A549 (cell line): ENCODE measurements at regions not wholly inside any gene's neighbourhood (a gene's known extent, or its start where the extent isn't known, plus 50 kb on each side); places are given as distances from the start of the nearest gene placed in this dataset.
A peak's percentile ranks its signal among the peaks of the same experiment; 100 is the strongest.

Source experiments
- ATAC-seq, 2 experiments: fragments of 200-7000 bp in 1 of 2; fragments of >200 bp in 1 of 2; cut with Nextera tagmentation in 1 of 2; cut with Tn5 transposase in 1 of 2; 3 replicates each; pipeline versions ENCODE4 v1.8.0 to v1.9.1; 2018 to 2020; ENCODE audit warnings: mild to moderate bottlenecking in 1 of 2, moderate library complexity in 1 of 2
- CTCF ChIA-PET: fragments of 300-600 bp; sonication (Branson Sonifier 250); formaldehyde crosslinking; extraction: SDS; loops from one replicate; lab custom pipeline; 2021; ENCODE audit warnings: antibody characterized with exemption, inconsistent platforms; lab: Yijun Ruan, JAX
- POLR2A ChIA-PET: fragments of 350-600 bp; formaldehyde crosslinking; extraction: SDS; loops from one replicate; lab custom pipeline; 2021; ENCODE audit warnings: antibody characterized with exemption, inconsistent platforms; lab: Yijun Ruan, JAX
- DNase-seq, 2 experiments: peaks; one replicate each; pipeline versions ENCODE4 v3.0.0 to v3.0.0-alpha.2; 2011 to 2016; ENCODE audit warnings: low read depth in 1 of 2, low spot score in 1 of 2
- FAIRE-seq: peaks from 2 replicates; lab custom pipeline; 2011; peaks lifted over from hg19 to GRCh38; lab: Jason Lieb, UNC
- H3K27ac ChIP-seq, 2 experiments: fragments of >200 bp; sonication (Bioruptor Twin); formaldehyde crosslinking; 3 replicates each; pipeline ENCODE4 v1.5.1; 2016 to 2017
- H3K4me1 ChIP-seq: fragments of >200 bp; sonication (Bioruptor Twin); formaldehyde crosslinking; 3 replicates; pipeline ENCODE4 v1.6.1; 2016
- H3K4me2 ChIP-seq: fragments of >200 bp; sonication (Bioruptor Twin); formaldehyde crosslinking; 3 replicates; pipeline ENCODE4 v1.6.1; 2016
- H3K4me3 ChIP-seq: fragments of >200 bp; sonication (Bioruptor Twin); formaldehyde crosslinking; 3 replicates; pipeline ENCODE4 v1.5.1; 2016
- H3K9me3 ChIP-seq: fragments of >200 bp; sonication (Bioruptor Twin); formaldehyde crosslinking; 3 replicates; pipeline ENCODE4 v1.6.1; 2016
- CBX2 ChIP-seq: fragments of 200-600 bp; sonication (generic); IDR thresholded peaks from 2 replicates; pipeline ENCODE4 v1.6.1; 2016; ENCODE audit warnings: low read depth, mild to moderate bottlenecking, borderline replicate concordance
- CEBPB ChIP-seq, 2 experiments: fragments of >200 bp in 1 of 2; sonication (Bioruptor Twin) in 1 of 2; formaldehyde crosslinking in 1 of 2; IDR thresholded peaks; 2 replicates each; pipeline ENCODE4 v1.6.1; 2012 to 2016
- CHD2 ChIP-seq: fragments of 150-350 bp; IDR thresholded peaks from 2 replicates; pipeline ENCODE4 v1.6.1; 2014; ENCODE audit warnings: low read length; ENCODE audit not compliant: partially characterized antibody
- CHD4 ChIP-seq: fragments of 200-600 bp; sonication (generic); IDR thresholded peaks from 2 replicates; pipeline ENCODE4 v1.6.1; 2016; ENCODE audit warnings: antibody characterized with exemption, mild to moderate bottlenecking, borderline replicate concordance
- ESRRA ChIP-seq: fragments of 150-350 bp; IDR thresholded peaks from 2 replicates; pipeline ENCODE4 v1.6.1; 2014; ENCODE audit warnings: mild to moderate bottlenecking, low read length, borderline replicate concordance
- FOXS1 ChIP-seq: fragments of 250-450 bp; sonication (Bioruptor Pico); IDR thresholded peaks from 2 replicates; pipeline ENCODE4 v1.5.0; 2020; ENCODE audit warnings: mild to moderate bottlenecking, moderate library complexity
- HDAC2 ChIP-seq: fragments of 200-600 bp; sonication (generic); IDR thresholded peaks from 2 replicates; pipeline ENCODE4 v1.6.1; 2016
- HEYL ChIP-seq: fragments of 250-450 bp; sonication (Bioruptor Pico); IDR thresholded peaks from 2 replicates; pipeline ENCODE4 v1.8.0; 2021; ENCODE audit warnings: mild to moderate bottlenecking, moderate library complexity
- HOXA7 ChIP-seq: fragments of 250-450 bp; sonication (Bioruptor Pico); IDR thresholded peaks from 2 replicates; pipeline ENCODE4 v1.5.0; 2020; ENCODE audit warnings: mild to moderate bottlenecking, moderate library complexity
- JUN ChIP-seq, 2 experiments: fragments of >200 bp; sonication (Bioruptor Twin); formaldehyde crosslinking; IDR thresholded peaks; 2 replicates in 1 of 2; 3 replicates in 1 of 2; pipeline ENCODE4 v1.6.1; 2016 to 2017
- JUNB ChIP-seq: fragments of >200 bp; sonication (Bioruptor Twin); formaldehyde crosslinking; IDR thresholded peaks from 2 replicates; pipeline ENCODE4 v1.6.1; 2016
- MAFK ChIP-seq: fragments of 450-650 bp; IDR thresholded peaks from 2 replicates; pipeline ENCODE4 v1.6.1; 2014; ENCODE audit not compliant: partially characterized antibody
- MAZ ChIP-seq: fragments of 150-350 bp; IDR thresholded peaks from 2 replicates; pipeline ENCODE4 v1.6.1; 2014; ENCODE audit warnings: antibody characterized with exemption, low read depth, low read length, borderline replicate concordance
- NR3C1 ChIP-seq: fragments of >200 bp; sonication (Bioruptor Twin); formaldehyde crosslinking; IDR thresholded peaks from 3 replicates; pipeline ENCODE4 v1.6.1; 2017
- POLR2A ChIP-seq: IDR thresholded peaks from 2 replicates; pipeline ENCODE4 v1.6.1; 2012; ENCODE audit warnings: mild to moderate bottlenecking, low read length
- POLR2AphosphoS2 ChIP-seq: conservative IDR thresholded peaks from 2 replicates; pipeline ENCODE4 v1.6.1; 2012; ENCODE audit warnings: low read length, improper control_type of control experiment, inconsistent platforms
- RAD21 ChIP-seq, 2 experiments: fragments of >200 bp in 1 of 2; sonication (Bioruptor Twin) in 1 of 2; formaldehyde crosslinking in 1 of 2; IDR thresholded peaks in 1 of 2; conservative IDR thresholded peaks in 1 of 2; 2 replicates in 1 of 2; 3 replicates in 1 of 2; pipeline ENCODE4 v1.6.1; 2012 to 2018; ENCODE audit warnings: inconsistent platforms in 1 of 2
- RARB ChIP-seq: fragments of 250-450 bp; sonication (Bioruptor Pico); IDR thresholded peaks from 2 replicates; pipeline ENCODE4 v1.8.0; 2021; ENCODE audit warnings: mild to moderate bottlenecking, moderate library complexity
- RCOR1 ChIP-seq: fragments of 150-350 bp; IDR thresholded peaks from 2 replicates; pipeline ENCODE4 v1.6.1; 2014; ENCODE audit warnings: antibody characterized with exemption, low read length, low read depth
- RFX5 ChIP-seq: fragments of 450-650 bp; IDR thresholded peaks from 2 replicates; pipeline ENCODE4 v1.7.1; 2014; ENCODE audit warnings: antibody characterized with exemption, mild to moderate bottlenecking, moderate library complexity
- RNF2 ChIP-seq: fragments of 200-600 bp; sonication (generic); IDR thresholded peaks from 2 replicates; pipeline ENCODE4 v1.6.1; 2016; ENCODE audit warnings: low read depth, mild to moderate bottlenecking, antibody characterized with exemption, moderate library complexity, borderline replicate concordance
- SREBF2 ChIP-seq: fragments of 450-650 bp; IDR thresholded peaks from 2 replicates; pipeline ENCODE4 v1.6.1; 2014; ENCODE audit warnings: mild to moderate bottlenecking, moderate library complexity
- TFCP2L1 ChIP-seq: fragments of 250-450 bp; sonication (Bioruptor Pico); IDR thresholded peaks from 2 replicates; pipeline ENCODE4 v1.5.0; 2021; ENCODE audit warnings: mild to moderate bottlenecking
- ZNF302 ChIP-seq: fragments of 250-450 bp; sonication (Bioruptor Pico); IDR thresholded peaks from 2 replicates; pipeline ENCODE4 v1.9.0; 2021; ENCODE audit warnings: inconsistent platforms, mild to moderate bottlenecking, moderate library complexity
- ZSCAN20 ChIP-seq: fragments of 250-450 bp; sonication (Bioruptor Pico); IDR thresholded peaks from 2 replicates; pipeline ENCODE4 v1.8.0; 2022; ENCODE audit warnings: mild to moderate bottlenecking, moderate library complexity
- WGBS: methylation state at CpG from one replicate; pipeline ENCODE4 v1.1.6; 2017; ENCODE audit errors: missing lambda C conversion rate; 5-methylcytosine and 5-hydroxymethylcytosine counted together
- TF ChIP-seq, protein P1 (sequence below): fragments of >200 bp; sonication (Bioruptor Twin); formaldehyde crosslinking; IDR thresholded peaks from 2 replicates; pipeline ENCODE4 v1.6.1; 2016
- TF ChIP-seq, protein P2 (sequence below): IDR thresholded peaks from 2 replicates; pipeline ENCODE4 v1.6.1; 2012
- TF ChIP-seq, protein P3 (sequence below): fragments of >200 bp; sonication (Bioruptor Twin); formaldehyde crosslinking; IDR thresholded peaks from 3 replicates; pipeline ENCODE4 v1.6.1; 2016
- TF ChIP-seq, protein P4 (sequence below): fragments of 250-450 bp; sonication (Bioruptor Pico); IDR thresholded peaks from 2 replicates; pipeline ENCODE4 v1.5.0; 2020; ENCODE audit warnings: low read depth, mild to moderate bottlenecking, moderate library complexity

DNA sequence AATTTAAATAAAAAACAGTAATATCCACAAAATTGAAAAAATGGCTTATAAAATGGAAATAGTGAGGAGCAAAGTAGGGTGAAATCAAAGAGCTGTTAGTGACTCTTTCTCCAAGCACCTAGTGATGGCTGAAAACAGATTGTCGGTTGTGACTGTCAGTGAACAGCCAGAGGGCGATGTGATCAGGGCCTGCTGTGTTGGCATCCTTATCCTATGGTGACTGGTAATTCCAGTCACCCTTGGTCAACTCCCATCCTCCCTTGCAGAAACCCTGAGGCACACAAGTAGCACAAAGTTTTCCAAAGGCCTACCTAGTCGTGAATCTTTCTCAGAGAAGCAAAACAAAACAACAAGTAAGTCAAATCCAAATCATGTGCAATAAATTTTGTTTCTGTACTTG lies 599.8 kb upstream of the CXADR start:
- no peak for TF ChIP-seq MAFK
- TF ChIP-seq RCOR1 = no peak
- no peak for TF ChIP-seq FOXS1
- TF ChIP-seq POLR2AphosphoS2 = no peak
- no peak for TF ChIP-seq CHD2
- no peak for TF ChIP-seq HDAC2
- no peak for TF ChIP-seq NR3C1
- no peak for TF ChIP-seq ZSCAN20
- no peak for TF ChIP-seq CHD4
- no peak for TF ChIP-seq TFCP2L1 (CRISPR knock-in tag)
- TF ChIP-seq HOXA7 = no peak
- TF ChIP-seq RNF2 = no peak
- no peak for TF ChIP-seq RARB (CRISPR knock-in tag)
- TF ChIP-seq JUN (IDR thresholded peaks at IDR 0.05) = no peak
- no peak overlapping the region for H3K4me2 ChIP-seq
- ChIA-PET POLR2A (no interaction called here), CTCF (no interaction called here)
- H3K4me1 ChIP-seq = no peaks in the 10 kb centered on the region
- H3K9me3 ChIP-seq = no peaks in the 10 kb centered on the region
- no peak overlapping the region for H3K27ac ChIP-seq
- WGBS = 51% methylated on average over 3 of the region's 3 CpGs
- no peak for FAIRE-seq
- peak in 1 of 2 experiments; percentile 4 for DNase-seq
- no peak for ATAC-seq
- no peak overlapping the region for H3K4me3 ChIP-seq

DNA sequence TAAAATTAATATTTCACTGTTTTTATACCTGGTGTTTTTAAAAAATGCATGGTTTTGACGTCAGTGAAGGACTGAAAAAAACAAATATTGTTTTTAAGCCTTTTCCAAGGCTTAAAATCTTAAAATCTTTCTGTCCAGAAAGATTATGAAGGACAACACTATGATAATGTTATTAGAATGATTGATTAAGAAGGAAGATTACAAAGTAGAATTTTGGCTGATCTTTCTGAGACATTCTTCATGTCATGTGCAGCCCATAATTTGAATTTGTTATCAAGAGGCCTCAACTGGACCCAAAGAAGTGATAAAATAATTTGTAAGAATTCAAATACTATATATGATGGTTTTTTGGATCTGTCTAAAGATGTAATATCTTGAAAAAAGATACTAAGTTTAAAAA lies 584.4 kb upstream of the CXADR start:
- Histone ChIP-seq H3K27ac (no peak overlapping the region), H3K4me1 (no peaks in the 10 kb centered on the region), H3K9me3 (no peaks in the 10 kb centered on the region), H3K4me3 (no peak overlapping the region), H3K4me2 (no peak overlapping the region)
- 21% methylated on average over 1 of the region's 1 CpG for WGBS
- no peak for ATAC-seq
- FAIRE-seq = no peak
- TF ChIP-seq ZNF302 (CRISPR knock-in tag) (no peak), RAD21 (conservative IDR thresholded peaks at IDR 0.05 in 1 of 2, IDR thresholded peaks at IDR 0.05 in 1 of 2) (no peak), POLR2AphosphoS2 (no peak), ESRRA (no peak), CBX2 (no peak), RFX5 (no peak), NR3C1 (no peak), HEYL (CRISPR knock-in tag) (no peak), CHD2 (no peak), POLR2A (no peak), SREBF2 (no peak), HOXA7 (no peak), MAZ (no peak), CEBPB (IDR thresholded peaks at IDR 0.05) (no peak), JUNB (no peak)
- TF ChIP-seq, protein P1, sequence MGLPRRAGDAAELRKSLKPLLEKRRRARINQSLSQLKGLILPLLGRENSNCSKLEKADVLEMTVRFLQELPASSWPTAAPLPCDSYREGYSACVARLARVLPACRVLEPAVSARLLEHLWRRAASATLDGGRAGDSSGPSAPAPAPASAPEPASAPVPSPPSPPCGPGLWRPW = no peak
- TF ChIP-seq, protein P2, sequence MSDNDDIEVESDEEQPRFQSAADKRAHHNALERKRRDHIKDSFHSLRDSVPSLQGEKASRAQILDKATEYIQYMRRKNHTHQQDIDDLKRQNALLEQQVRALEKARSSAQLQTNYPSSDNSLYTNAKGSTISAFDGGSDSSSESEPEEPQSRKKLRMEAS = no peak
- TF ChIP-seq, protein P3, sequence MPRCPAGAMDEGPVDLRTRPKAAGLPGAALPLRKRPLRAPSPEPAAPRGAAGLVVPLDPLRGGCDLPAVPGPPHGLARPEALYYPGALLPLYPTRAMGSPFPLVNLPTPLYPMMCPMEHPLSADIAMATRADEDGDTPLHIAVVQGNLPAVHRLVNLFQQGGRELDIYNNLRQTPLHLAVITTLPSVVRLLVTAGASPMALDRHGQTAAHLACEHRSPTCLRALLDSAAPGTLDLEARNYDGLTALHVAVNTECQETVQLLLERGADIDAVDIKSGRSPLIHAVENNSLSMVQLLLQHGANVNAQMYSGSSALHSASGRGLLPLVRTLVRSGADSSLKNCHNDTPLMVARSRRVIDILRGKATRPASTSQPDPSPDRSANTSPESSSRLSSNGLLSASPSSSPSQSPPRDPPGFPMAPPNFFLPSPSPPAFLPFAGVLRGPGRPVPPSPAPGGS = no peak
- TF ChIP-seq, protein P4, sequence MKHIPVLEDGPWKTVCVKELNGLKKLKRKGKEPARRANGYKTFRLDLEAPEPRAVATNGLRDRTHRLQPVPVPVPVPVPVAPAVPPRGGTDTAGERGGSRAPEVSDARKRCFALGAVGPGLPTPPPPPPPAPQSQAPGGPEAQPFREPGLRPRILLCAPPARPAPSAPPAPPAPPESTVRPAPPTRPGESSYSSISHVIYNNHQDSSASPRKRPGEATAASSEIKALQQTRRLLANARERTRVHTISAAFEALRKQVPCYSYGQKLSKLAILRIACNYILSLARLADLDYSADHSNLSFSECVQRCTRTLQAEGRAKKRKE = no peak
- no peak for DNase-seq
- ChIA-PET POLR2A (no interaction called here), CTCF (no interaction called here)
